Peyer's patch (tissue), 4 donors: ENCODE measurements at regions not wholly inside any gene's neighbourhood (a gene's known extent, or its start where the extent isn't known, plus 50 kb on each side); places are given as distances from the start of the nearest gene placed in this dataset.

ENCODE experiments used
- DNase-seq, 3 donors: peaks; one replicate each; pipeline ENCODE4 v3.0.0-alpha.2; 2017 to 2019
- H3K27ac ChIP-seq, 4 donors: fragments of 200-600 bp; sonication (generic); one replicate each; pipeline ENCODE4 v1.5.1; 2016 to 2019
- H3K27me3 ChIP-seq, 2 donors: fragments of 200-600 bp; sonication (generic); one replicate each; pipeline ENCODE4 v1.5.1; 2019
- H3K36me3 ChIP-seq, 3 donors: fragments of 200-600 bp; sonication (generic); one replicate each; pipeline ENCODE4 v1.5.1; 2016 to 2019
- H3K4me1 ChIP-seq, 4 donors: fragments of 200-600 bp; sonication (generic); one replicate each; pipeline ENCODE4 v1.5.1; 2016 to 2019
- H3K4me3 ChIP-seq, 4 donors: fragments of 200-600 bp; sonication (generic); 1 replicate in 3 of 4; 2 replicates in 1 of 4; pipeline ENCODE4 v1.5.1; 2016 to 2019; ENCODE audit warnings: mild to moderate bottlenecking in 1 of 4
- H3K9me3 ChIP-seq, 4 donors: fragments of 200-600 bp; sonication (generic); one replicate each; pipeline ENCODE4 v1.5.1; 2016 to 2019; ENCODE audit warnings: mild to moderate bottlenecking in 1 of 4
- CTCF ChIP-seq, 6 experiments: fragments of 450-650 bp in 4 of 6; fragments of 200-600 bp in 2 of 6; sonication (generic) in 1 of 6; IDR thresholded peaks; one replicate each; pipeline ENCODE4 v1.5.1; 2017 to 2019; ENCODE audit warnings: antibody characterized with exemption in 6 of 6, mild to moderate bottlenecking in 3 of 6, moderate library complexity in 1 of 6
- POLR2A ChIP-seq, 2 donors: fragments of 450-650 bp; IDR thresholded peaks; one replicate each; pipeline ENCODE4 v1.5.1; 2017; ENCODE audit warnings: antibody characterized with exemption in 2 of 2, mild to moderate bottlenecking in 2 of 2, moderate library complexity in 2 of 2

- no peak overlapping the region for H3K27ac ChIP-seq
- no peaks in the 10 kb centered on the region for H3K36me3 ChIP-seq
- H3K4me3 ChIP-seq: no peak overlapping the region
- no peak for DNase-seq
- no peaks in the 10 kb centered on the region for H3K4me1 ChIP-seq
- TF ChIP-seq CTCF (IDR thresholded peaks at IDR 0.05) (no peak), POLR2A (IDR thresholded peaks at IDR 0.05) (no peak)
- H3K9me3 ChIP-seq: no peaks in the 10 kb centered on the region
- no peaks in the 10 kb centered on the region for H3K27me3 ChIP-seq
These were observed 176.5 kb downstream of the MEX3B start for GRCh38 chr15:81869161-81869954.

DNA sequence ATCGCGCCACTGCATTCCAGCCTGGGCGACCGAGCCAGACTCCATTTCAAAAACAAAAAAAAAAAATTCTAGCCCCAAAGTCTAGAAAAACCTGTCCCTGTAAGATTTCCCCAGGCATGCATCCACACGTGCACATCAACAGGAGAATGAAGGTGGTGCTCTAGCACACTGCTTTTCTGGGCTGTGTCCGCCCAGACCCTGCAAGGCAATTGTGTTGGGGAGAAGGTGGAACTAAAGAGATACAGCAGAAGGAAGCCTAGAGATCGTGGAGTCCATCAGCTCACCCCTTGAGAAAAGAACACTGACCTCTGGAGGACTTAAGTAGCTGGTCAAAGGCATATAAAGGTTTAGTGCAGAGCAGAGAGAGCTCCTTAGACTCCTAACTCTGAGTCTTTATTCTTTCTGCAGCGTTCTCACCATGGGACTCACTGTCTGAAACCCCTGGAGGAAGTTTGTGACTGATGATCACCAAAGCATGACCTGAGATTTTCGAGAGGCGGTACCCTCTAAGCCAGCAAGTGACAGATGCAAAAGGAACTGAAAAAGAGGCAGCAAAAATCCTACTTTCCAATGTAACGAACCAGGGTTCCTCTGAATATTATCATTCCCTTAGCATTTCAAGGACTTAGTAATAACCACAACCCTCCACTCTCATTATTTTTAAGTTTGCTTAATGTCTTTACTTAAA lies 179.8 kb downstream of the MEX3B start:
- no peak for TF ChIP-seq POLR2A (IDR thresholded peaks at IDR 0.05)
- no peak for TF ChIP-seq CTCF (IDR thresholded peaks at IDR 0.05)
- no peak overlapping the region for H3K4me3 ChIP-seq
- H3K9me3 ChIP-seq: no peaks in the 10 kb centered on the region
- no peak for DNase-seq
- no peak overlapping the region for H3K27ac ChIP-seq
- H3K27me3 ChIP-seq: no peaks in the 10 kb centered on the region
- H3K36me3 ChIP-seq: no peaks in the 10 kb centered on the region
- no peaks in the 10 kb centered on the region for H3K4me1 ChIP-seq

DNA sequence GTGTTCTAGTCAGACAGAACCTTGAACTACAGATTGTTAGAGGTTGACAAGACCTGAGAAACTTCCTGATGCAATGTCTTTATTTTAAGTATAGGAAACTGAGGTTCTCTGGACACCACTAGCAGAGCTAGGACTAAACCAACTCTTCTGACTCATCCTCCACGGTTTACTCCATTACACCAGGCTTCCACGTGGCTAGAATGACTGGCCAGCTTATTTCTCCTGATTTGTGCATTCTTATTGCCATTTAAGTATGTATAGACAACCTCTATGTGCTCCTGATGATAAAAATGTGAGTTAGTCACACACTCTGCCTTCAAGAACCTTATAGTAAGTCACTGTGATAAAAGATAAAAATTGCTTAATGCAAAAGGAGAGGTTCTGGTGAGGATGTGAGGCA lies 182.7 kb downstream of the MEX3B start:
- Histone ChIP-seq H3K4me1 (no peaks in the 10 kb centered on the region), H3K27ac (no peak overlapping the region), H3K36me3 (no peaks in the 10 kb centered on the region), H3K9me3 (no peaks in the 10 kb centered on the region), H3K4me3 (no peak overlapping the region), H3K27me3 (no peaks in the 10 kb centered on the region)
- DNase-seq: no peak
- TF ChIP-seq POLR2A (IDR thresholded peaks at IDR 0.05) (no peak), CTCF (IDR thresholded peaks at IDR 0.05) (no peak)

DNA sequence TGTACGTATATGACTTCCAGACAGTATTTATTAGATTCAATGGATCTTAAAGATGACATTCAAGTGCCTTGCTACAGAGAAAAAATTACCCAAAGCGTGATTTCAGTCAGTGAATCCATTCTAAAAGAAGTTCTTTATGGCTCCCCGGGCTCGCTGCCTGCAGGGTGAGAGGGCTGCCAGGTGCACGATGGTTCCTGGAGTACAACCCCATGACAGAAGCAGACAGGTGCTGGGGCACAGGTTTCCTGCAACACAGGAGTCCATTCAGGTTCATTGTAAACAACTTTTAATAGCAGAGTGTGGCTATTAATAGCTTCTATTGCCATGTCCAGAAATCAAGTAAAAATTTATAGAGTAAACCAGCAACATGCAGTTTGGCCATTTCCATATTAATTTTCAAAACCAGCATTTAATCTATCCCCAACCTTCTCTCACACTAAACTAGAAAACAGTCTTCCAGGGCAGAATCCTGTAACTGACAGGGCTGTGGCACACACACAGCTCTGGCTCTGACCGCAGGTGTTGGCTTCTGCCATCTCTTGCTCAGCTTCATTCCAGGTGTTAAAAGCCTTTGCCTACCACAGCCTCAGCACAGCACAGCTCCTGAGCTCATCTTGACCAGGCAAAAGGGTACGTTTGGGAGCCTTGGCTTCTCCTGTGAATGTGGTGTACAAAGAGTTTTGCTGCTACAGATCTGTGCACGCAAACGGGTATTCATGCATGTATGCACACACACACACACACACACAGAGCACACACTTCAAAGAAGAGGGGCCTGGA lies 185.9 kb downstream of the MEX3B start:
- no peak overlapping the region for H3K27ac ChIP-seq
- no peak for TF ChIP-seq CTCF (IDR thresholded peaks at IDR 0.05)
- TF ChIP-seq POLR2A (IDR thresholded peaks at IDR 0.05): no peak
- no peaks in the 10 kb centered on the region for H3K36me3 ChIP-seq
- DNase-seq: no peak
- no peaks in the 10 kb centered on the region for H3K4me1 ChIP-seq
- no peaks in the 10 kb centered on the region for H3K27me3 ChIP-seq
- no peak overlapping the region for H3K4me3 ChIP-seq
- H3K9me3 ChIP-seq: no peaks in the 10 kb centered on the region

GRCh38 chr15:81858586-81858985 lies 187.2 kb downstream of the MEX3B start:
- Histone ChIP-seq H3K36me3 (no peaks in the 10 kb centered on the region), H3K27ac (no peak overlapping the region), H3K9me3 (no peaks in the 10 kb centered on the region), H3K4me1 (no peaks in the 10 kb centered on the region), H3K27me3 (no peaks in the 10 kb centered on the region), H3K4me3 (no peak overlapping the region)
- TF ChIP-seq POLR2A (IDR thresholded peaks at IDR 0.05): no peak
- TF ChIP-seq CTCF (IDR thresholded peaks at IDR 0.05): no peak
- no peak for DNase-seq
